ENCODE measurements at regions not wholly inside any gene's neighbourhood (a gene's known extent, or its start where the extent isn't known, plus 50 kb on each side); places are given as distances from the start of the nearest gene placed in this dataset.

DNA sequence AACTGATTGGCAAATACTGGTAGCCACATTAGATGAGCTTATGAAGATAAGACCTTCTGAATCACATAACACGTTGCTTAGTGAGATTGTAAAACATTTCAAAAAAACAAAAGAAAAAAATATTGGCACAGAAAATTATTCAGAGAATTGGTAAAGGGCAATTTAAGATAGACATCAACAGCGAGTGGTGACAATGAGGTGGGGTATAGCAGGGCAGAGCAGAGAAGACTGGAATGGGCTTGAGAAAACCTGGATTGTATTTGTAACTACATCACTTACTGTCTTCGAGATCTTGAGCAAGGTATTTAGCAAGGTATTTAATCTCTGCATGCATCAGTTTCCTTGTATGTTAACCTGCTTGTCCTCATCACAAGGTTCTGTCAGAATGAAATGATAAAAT is 313.0 kb upstream of the MEIS1 start:
- H3K4me2 ChIP-seq (ENCODE audit: low read depth, low read length, poor library complexity, severe bottlenecking), result no peak overlapping the region
- H3K9me3 ChIP-seq (ENCODE audit: insufficient read depth, low read depth, low read length), result no peaks in the 10 kb centered on the region
- H3K9ac ChIP-seq (ENCODE audit: low read depth, low read length, poor library complexity, severe bottlenecking), result no peak overlapping the region
- no peaks in the 10 kb centered on the region for H4K20me1 ChIP-seq (ENCODE audit: insufficient read depth, low read length, poor library complexity, severe bottlenecking)
- H3K4me3 ChIP-seq (ENCODE audit: low read length, poor library complexity, severe bottlenecking), result no peak overlapping the region
- H3K36me3 ChIP-seq (ENCODE audit: insufficient read depth, low read length), result no peaks in the 10 kb centered on the region
- H3K79me2 ChIP-seq (ENCODE audit: insufficient read depth, low read length), result no peaks in the 10 kb centered on the region
- H3F3A ChIP-seq (ENCODE audit: low read depth), result no peaks in the 10 kb centered on the region
- H3K4me1 ChIP-seq (ENCODE audit: insufficient read depth, low read length, poor library complexity, severe bottlenecking), result no peaks in the 10 kb centered on the region
- no peak for TF ChIP-seq EZH2phosphoT487 (IDR thresholded peaks at IDR 0.05; ENCODE audit: borderline replicate concordance)
- TF ChIP-seq, protein P1, sequence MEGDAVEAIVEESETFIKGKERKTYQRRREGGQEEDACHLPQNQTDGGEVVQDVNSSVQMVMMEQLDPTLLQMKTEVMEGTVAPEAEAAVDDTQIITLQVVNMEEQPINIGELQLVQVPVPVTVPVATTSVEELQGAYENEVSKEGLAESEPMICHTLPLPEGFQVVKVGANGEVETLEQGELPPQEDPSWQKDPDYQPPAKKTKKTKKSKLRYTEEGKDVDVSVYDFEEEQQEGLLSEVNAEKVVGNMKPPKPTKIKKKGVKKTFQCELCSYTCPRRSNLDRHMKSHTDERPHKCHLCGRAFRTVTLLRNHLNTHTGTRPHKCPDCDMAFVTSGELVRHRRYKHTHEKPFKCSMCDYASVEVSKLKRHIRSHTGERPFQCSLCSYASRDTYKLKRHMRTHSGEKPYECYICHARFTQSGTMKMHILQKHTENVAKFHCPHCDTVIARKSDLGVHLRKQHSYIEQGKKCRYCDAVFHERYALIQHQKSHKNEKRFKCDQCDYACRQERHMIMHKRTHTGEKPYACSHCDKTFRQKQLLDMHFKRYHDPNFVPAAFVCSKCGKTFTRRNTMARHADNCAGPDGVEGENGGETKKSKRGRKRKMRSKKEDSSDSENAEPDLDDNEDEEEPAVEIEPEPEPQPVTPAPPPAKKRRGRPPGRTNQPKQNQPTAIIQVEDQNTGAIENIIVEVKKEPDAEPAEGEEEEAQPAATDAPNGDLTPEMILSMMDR (conservative IDR thresholded peaks at IDR 0.05; ENCODE audit: low read length), result no peak
- H3K27me3 ChIP-seq (ENCODE audit: insufficient read depth, low read length, poor library complexity, severe bottlenecking), result no peaks in the 10 kb centered on the region
- no peak overlapping the region for H2AFZ ChIP-seq (ENCODE audit: low read length)
- H3K9me2 ChIP-seq (replicated peaks; ENCODE audit: low read depth, low read length), result no peaks in the 10 kb centered on the region

DNA sequence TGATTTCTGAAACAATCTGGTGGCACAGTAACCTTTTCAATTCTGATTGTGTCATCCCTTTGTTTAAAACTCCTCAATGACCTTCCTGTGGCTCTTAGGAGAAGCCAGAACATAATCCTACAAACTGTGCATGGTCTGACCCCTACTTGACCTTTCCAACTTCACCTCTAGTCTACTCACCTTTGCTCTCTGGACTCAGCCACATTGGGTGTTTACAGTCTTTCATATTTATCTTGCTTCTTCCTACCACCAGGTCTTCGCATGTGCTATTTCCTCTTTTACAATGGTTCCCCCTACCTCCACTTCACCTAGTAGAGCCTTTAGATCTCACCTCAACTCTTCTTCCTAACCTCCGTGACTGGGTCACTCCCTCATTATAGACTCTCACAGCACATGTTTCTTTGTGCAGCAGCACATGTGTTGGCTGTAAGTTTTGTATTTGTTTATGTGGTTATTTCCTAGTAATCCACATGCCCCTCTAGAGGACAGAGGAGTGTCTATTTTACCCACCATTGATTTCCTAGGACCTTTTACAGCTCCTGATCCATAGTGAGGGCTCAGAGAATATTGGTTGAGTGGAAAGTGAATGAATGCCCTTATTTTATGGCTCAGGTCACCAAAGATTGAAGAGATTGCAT is 320.8 kb upstream of the MEIS1 start:
- Histone ChIP-seq H3K79me2 (ENCODE audit: insufficient read depth, low read length) (no peaks in the 10 kb centered on the region), H3K9ac (ENCODE audit: low read depth, low read length, poor library complexity, severe bottlenecking) (no peak overlapping the region), H2AFZ (ENCODE audit: low read length) (no peak overlapping the region), H3K27me3 (ENCODE audit: insufficient read depth, low read length, poor library complexity, severe bottlenecking) (no peaks in the 10 kb centered on the region), H3K9me2 (replicated peaks; ENCODE audit: low read depth, low read length) (no peaks in the 10 kb centered on the region), H3K4me3 (ENCODE audit: low read length, poor library complexity, severe bottlenecking) (no peak overlapping the region), H3K4me2 (ENCODE audit: low read depth, low read length, poor library complexity, severe bottlenecking) (no peak overlapping the region), H4K20me1 (ENCODE audit: insufficient read depth, low read length, poor library complexity, severe bottlenecking) (no peaks in the 10 kb centered on the region), H3K9me3 (ENCODE audit: insufficient read depth, low read depth, low read length) (no peaks in the 10 kb centered on the region), H3K36me3 (ENCODE audit: insufficient read depth, low read length) (no peaks in the 10 kb centered on the region), H3K4me1 (ENCODE audit: insufficient read depth, low read length, poor library complexity, severe bottlenecking) (no peaks in the 10 kb centered on the region), H3F3A (ENCODE audit: low read depth) (no peaks in the 10 kb centered on the region)
- no peak for TF ChIP-seq EZH2phosphoT487 (IDR thresholded peaks at IDR 0.05; ENCODE audit: borderline replicate concordance)
- TF ChIP-seq, protein P1 (conservative IDR thresholded peaks at IDR 0.05; ENCODE audit: low read length), result no peak

DNA sequence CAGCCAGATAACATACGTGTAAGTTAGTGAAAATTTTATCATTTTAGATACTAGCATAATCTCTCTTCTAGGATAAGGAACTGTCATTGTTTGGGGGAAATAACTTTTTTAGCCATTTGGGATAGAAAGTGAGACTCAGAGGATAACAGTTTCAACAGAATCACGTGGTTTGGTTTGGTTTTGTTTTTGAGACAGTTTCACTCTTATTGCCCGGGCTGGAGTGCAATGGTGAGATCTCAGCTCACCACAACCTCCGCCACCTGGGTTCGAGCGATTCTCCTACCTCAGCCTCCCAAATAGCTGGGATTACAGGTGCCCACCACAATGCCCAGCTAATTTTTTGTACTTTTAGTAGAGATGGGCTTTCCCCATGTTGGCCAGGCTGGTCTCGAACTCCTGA is 323.2 kb upstream of the MEIS1 start:
- no peaks in the 10 kb centered on the region for H3K4me1 ChIP-seq (ENCODE audit: insufficient read depth, low read length, poor library complexity, severe bottlenecking)
- no peaks in the 10 kb centered on the region for H3K27me3 ChIP-seq (ENCODE audit: insufficient read depth, low read length, poor library complexity, severe bottlenecking)
- H4K20me1 ChIP-seq (ENCODE audit: insufficient read depth, low read length, poor library complexity, severe bottlenecking), result no peaks in the 10 kb centered on the region
- no peaks in the 10 kb centered on the region for H3F3A ChIP-seq (ENCODE audit: low read depth)
- H3K9ac ChIP-seq (ENCODE audit: low read depth, low read length, poor library complexity, severe bottlenecking), result no peak overlapping the region
- no peaks in the 10 kb centered on the region for H3K79me2 ChIP-seq (ENCODE audit: insufficient read depth, low read length)
- no peak overlapping the region for H2AFZ ChIP-seq (ENCODE audit: low read length)
- H3K9me2 ChIP-seq (replicated peaks; ENCODE audit: low read depth, low read length), result no peaks in the 10 kb centered on the region
- TF ChIP-seq EZH2phosphoT487 (IDR thresholded peaks at IDR 0.05; ENCODE audit: borderline replicate concordance), result no peak
- TF ChIP-seq, protein P1 (conservative IDR thresholded peaks at IDR 0.05; ENCODE audit: low read length), result no peak
- H3K36me3 ChIP-seq (ENCODE audit: insufficient read depth, low read length), result no peaks in the 10 kb centered on the region
- H3K4me3 ChIP-seq (ENCODE audit: low read length, poor library complexity, severe bottlenecking), result no peak overlapping the region
- no peak overlapping the region for H3K4me2 ChIP-seq (ENCODE audit: low read depth, low read length, poor library complexity, severe bottlenecking)
- H3K9me3 ChIP-seq (ENCODE audit: insufficient read depth, low read depth, low read length), result no peaks in the 10 kb centered on the region

All from Loucy (cell line).